GM12891 (cell line): ENCODE measurements at regions not wholly inside any gene's neighbourhood (a gene's known extent, or its start where the extent isn't known, plus 50 kb on each side); places are given as distances from the start of the nearest gene placed in this dataset.

ENCODE experiments used
- POLR2A ChIP-seq: IDR thresholded peaks from 2 replicates; pipeline ENCODE4 v1.6.1; 2011; ENCODE audit warnings: low read depth, low read length, control low read depth
- POLR2AphosphoS5 ChIP-seq: IDR thresholded peaks from 2 replicates; pipeline ENCODE4 v1.6.1; 2011; ENCODE audit warnings: low read depth, low read length, control low read depth

GRCh38 chr4:58435871-58436270 lies 1325.7 kb upstream of the IGFBP7 start:
- TF ChIP-seq POLR2A (no peak), POLR2AphosphoS5 (no peak)
